ENCODE measurements at regions not wholly inside any gene's neighbourhood (a gene's known extent, or its start where the extent isn't known, plus 50 kb on each side); places are given as distances from the start of the nearest gene placed in this dataset.

DNA sequence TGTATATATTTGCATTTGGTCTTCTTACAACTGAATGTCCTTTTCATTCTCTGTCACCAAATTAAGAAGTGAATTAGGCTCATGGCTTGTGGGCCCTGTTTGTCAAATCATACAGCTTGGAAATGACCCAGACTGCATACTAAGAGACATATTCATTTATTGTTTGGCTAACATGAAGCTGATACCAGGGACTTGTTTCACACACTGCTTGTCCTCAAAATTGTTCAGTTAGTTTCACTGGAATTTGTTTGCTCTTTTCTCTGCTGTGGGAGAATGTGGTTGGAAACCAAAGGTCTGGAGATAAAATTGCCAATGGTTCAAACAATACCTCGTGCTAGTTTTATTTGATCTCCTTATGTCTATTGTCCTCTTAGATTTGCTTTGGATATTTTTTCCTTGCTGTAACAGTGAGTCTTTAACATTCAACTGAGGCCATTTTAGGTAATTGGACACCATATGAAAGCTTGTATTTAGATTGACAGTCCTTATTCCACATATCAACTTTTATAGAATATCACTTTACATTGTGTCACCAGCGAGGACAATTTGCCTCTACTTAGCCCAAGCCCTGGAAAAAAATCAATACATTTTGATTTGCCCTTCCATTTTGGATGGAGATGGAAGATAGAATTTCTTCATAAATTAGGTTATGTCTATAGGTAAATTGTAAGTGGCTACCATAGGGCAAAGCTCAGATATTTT lies 144.3 kb upstream of the MTAP start:
- TF ChIP-seq, protein P1, sequence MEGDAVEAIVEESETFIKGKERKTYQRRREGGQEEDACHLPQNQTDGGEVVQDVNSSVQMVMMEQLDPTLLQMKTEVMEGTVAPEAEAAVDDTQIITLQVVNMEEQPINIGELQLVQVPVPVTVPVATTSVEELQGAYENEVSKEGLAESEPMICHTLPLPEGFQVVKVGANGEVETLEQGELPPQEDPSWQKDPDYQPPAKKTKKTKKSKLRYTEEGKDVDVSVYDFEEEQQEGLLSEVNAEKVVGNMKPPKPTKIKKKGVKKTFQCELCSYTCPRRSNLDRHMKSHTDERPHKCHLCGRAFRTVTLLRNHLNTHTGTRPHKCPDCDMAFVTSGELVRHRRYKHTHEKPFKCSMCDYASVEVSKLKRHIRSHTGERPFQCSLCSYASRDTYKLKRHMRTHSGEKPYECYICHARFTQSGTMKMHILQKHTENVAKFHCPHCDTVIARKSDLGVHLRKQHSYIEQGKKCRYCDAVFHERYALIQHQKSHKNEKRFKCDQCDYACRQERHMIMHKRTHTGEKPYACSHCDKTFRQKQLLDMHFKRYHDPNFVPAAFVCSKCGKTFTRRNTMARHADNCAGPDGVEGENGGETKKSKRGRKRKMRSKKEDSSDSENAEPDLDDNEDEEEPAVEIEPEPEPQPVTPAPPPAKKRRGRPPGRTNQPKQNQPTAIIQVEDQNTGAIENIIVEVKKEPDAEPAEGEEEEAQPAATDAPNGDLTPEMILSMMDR (IDR thresholded peaks at IDR 0.05): no peak
- TF ChIP-seq POLR2A (IDR thresholded peaks at IDR 0.05): no peak
- no peak overlapping the region for H3K4me3 ChIP-seq
- H3K27me3 ChIP-seq: no peaks in the 10 kb centered on the region
- DNase-seq: no peak
- H3K27ac ChIP-seq: no peak overlapping the region
- H3K4me1 ChIP-seq: no peaks in the 10 kb centered on the region
- intact Hi-C loops (cut with DNase I; ENCODE audit: low total_unique reads): no loop called here
- no peaks in the 10 kb centered on the region for H3K9me3 ChIP-seq
- no peaks in the 10 kb centered on the region for H3K36me3 ChIP-seq

DNA sequence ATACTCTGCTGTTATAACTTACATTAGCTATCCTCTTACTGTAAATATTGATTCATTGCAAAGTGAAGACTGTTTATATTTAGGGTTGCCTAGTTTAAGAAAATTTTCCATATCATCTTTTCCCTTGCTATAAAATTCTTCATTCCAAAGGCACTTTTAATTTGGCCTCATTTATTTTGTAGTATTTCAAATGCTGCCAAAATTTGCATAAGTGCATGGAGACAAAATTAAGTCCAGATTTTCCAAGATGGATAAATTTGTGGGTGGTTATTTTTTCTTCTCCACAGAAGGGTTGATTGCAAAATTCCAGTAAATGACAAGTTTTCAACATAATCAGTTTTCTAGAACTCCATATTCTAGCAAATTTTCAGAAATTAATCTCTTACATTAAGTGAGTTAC lies 141.5 kb upstream of the MTAP start:
- intact Hi-C loops (cut with DNase I; ENCODE audit: low total_unique reads): no loop called here
- no peaks in the 10 kb centered on the region for H3K36me3 ChIP-seq
- H3K9me3 ChIP-seq: no peaks in the 10 kb centered on the region
- TF ChIP-seq, protein P1 (IDR thresholded peaks at IDR 0.05): no peak
- TF ChIP-seq POLR2A (IDR thresholded peaks at IDR 0.05): no peak
- DNase-seq: no peak
- H3K27me3 ChIP-seq: no peaks in the 10 kb centered on the region
- no peak overlapping the region for H3K27ac ChIP-seq
- H3K4me3 ChIP-seq: no peak overlapping the region
- no peaks in the 10 kb centered on the region for H3K4me1 ChIP-seq

DNA sequence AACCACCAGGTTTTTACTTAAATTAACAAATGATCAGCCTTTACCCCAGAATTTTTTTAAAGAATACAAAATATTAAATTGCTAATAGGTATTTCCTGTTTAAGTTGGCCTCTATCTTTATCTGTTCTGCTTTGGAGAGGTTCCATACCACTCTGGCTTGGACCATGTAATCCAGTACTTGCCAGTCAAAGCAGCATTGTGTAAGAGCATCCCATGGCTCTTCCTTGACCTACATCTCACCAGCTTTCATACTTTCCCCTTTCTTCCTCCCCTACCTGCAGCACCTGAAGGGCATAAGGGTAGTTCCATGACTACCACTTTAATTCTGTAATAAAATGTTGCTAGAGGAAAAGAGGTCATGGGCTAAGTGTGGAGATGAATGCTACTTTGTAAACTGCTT lies 140.8 kb upstream of the MTAP start:
- Histone ChIP-seq H3K36me3 (no peaks in the 10 kb centered on the region), H3K27ac (no peak overlapping the region), H3K9me3 (no peaks in the 10 kb centered on the region), H3K4me1 (no peaks in the 10 kb centered on the region), H3K27me3 (no peaks in the 10 kb centered on the region), H3K4me3 (no peak overlapping the region)
- intact Hi-C loops (cut with DNase I; ENCODE audit: low total_unique reads): no loop called here
- no peak for DNase-seq
- TF ChIP-seq POLR2A (IDR thresholded peaks at IDR 0.05): no peak
- TF ChIP-seq, protein P1 (IDR thresholded peaks at IDR 0.05): no peak

DNA sequence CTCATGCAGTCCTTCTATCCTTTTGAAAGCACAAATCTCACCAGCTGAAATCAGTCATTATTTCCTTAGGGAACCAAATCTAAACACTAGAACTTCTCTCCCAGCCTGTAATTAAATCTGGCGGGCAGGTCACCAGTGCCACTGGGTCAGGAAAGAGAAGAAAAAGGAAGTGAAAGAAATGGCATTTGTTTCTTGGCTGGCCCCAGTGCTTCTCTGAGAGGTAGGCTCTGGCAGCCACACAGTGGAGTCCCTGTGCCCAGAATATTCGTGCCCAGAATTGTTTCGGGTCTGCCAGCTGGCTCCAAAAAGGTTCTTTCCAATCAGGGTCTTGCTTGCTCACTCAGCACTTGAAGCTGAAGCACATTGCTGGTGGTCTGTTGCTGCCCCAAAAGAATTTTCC lies 133.9 kb upstream of the MTAP start:
- Histone ChIP-seq H3K27ac (no peak overlapping the region), H3K36me3 (no peaks in the 10 kb centered on the region), H3K9me3 (no peaks in the 10 kb centered on the region), H3K4me3 (no peak overlapping the region), H3K27me3 (no peaks in the 10 kb centered on the region), H3K4me1 (no peaks in the 10 kb centered on the region)
- TF ChIP-seq POLR2A (IDR thresholded peaks at IDR 0.05): no peak
- TF ChIP-seq, protein P1 (IDR thresholded peaks at IDR 0.05): no peak
- no peak for DNase-seq
- intact Hi-C loops (cut with DNase I; ENCODE audit: low total_unique reads): no loop called here

DNA sequence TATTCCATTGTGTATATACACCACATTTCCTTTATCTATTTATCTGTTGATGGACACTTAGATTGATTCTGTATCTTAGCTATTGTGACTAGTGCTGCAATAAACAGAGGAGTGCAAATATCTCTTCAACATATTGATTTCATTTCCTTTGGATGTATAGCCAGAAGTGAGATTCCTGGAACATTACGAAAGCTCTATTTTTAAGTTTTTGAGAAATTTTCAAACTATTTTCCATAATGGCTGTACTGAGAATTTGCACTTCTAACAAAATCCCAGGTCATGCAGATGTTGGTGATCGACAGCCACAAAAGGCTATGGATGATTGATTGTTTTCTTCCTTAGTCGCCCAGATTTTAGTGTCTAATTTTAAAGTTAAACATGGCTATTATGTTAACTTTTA lies 132.7 kb upstream of the MTAP start:
- Histone ChIP-seq H3K27ac (no peak overlapping the region), H3K9me3 (no peaks in the 10 kb centered on the region), H3K27me3 (no peaks in the 10 kb centered on the region), H3K4me3 (no peak overlapping the region), H3K4me1 (no peaks in the 10 kb centered on the region), H3K36me3 (no peaks in the 10 kb centered on the region)
- no peak for DNase-seq
- no peak for TF ChIP-seq POLR2A (IDR thresholded peaks at IDR 0.05)
- TF ChIP-seq, protein P1 (IDR thresholded peaks at IDR 0.05): no peak
- intact Hi-C loops (cut with DNase I; ENCODE audit: low total_unique reads): no loop called here

All from uterus (tissue), 3 donors.